Cerebellar cortex (tissue), 1 donor: ENCODE measurements at regions not wholly inside any gene's neighbourhood (a gene's known extent, or its start where the extent isn't known, plus 50 kb on each side); places are given as distances from the start of the nearest gene placed in this dataset.

Source experiments
- DNase-seq: peaks from one replicate; pipeline ENCODE4 v3.0.0-alpha.2; 2015; ENCODE audit warnings: low spot score

DNA sequence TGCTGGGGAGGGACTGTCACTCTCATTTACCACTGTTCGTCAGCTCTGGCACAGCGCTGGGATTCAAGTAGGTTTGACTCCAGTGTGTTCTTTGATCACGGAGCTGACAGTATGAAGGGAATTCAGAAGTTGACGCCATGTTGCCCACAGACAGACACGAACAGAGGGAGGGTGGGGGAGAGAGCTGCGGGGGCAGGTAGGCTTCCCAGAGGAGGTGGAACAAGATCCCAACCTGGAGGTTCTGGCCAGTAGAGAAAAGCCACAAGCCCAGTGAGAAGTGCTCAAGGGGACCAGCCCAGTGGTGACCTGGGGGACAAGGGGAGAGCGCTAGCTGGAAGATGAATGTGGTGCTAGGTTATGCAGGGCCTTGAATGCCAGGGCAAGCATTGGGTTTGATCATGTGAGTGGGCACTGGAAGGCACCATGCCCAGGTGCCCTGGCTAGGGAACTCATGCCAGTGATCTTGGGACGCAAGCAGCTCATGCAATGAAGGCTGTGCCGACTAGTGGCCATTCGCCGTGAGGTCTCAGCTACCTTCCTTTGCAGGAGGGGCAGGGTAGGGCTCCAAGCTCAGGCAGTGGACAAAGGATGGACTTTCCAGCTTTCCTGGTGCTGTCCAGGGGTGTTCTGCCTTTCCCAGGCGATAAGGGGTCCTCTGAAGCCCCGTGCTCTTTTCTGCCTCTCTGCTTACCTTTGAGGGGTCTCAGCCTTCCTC is 50.4 kb upstream of the APCDD1L start:
- no peak for DNase-seq
